ENCODE measurements at regions not wholly inside any gene's neighbourhood (a gene's known extent, or its start where the extent isn't known, plus 50 kb on each side); places are given as distances from the start of the nearest gene placed in this dataset.
A peak's percentile ranks its signal among the peaks of the same experiment; 100 is the strongest.

- no peak overlapping the region for H3K27ac ChIP-seq
- 16 to 19% methylated on average over 2 of the region's 2 CpGs for WGBS, 2 experiments (ENCODE audit: low coverage in 1 of 2, low lambda C conversion rate in 2 of 2, missing lambda C conversion rate in 2 of 2)
- no peaks in the 10 kb centered on the region for H3K27me3 ChIP-seq (replicated peaks; ENCODE audit: insufficient read depth)
- H3F3A ChIP-seq (ENCODE audit: insufficient read depth): peaks cover 18% of the 10 kb centered on the region
- H3K79me2 ChIP-seq (ENCODE audit: insufficient read depth): no peaks in the 10 kb centered on the region
- H4K20me1 ChIP-seq (ENCODE audit: insufficient read depth): no peaks in the 10 kb centered on the region
- H3K4me3 ChIP-seq: no peak overlapping the region
- H2AFZ ChIP-seq: no peak overlapping the region
- H3K36me3 ChIP-seq (ENCODE audit: low read depth): no peaks in the 10 kb centered on the region
- DNase-seq: peak; percentile 55
- no peak for TF ChIP-seq EZH2phosphoT487 (IDR thresholded peaks at IDR 0.05; ENCODE audit: insufficient read depth, low read depth)
- no peak for TF ChIP-seq EZH2 (IDR thresholded peaks at IDR 0.05; ENCODE audit: insufficient read depth, poor library complexity, severe bottlenecking)
- H3K9me2 ChIP-seq (ENCODE audit: insufficient read depth): no peaks in the 10 kb centered on the region
- H3K9ac ChIP-seq: no peak overlapping the region
- H3K4me2 ChIP-seq (ENCODE audit: unreplicated experiment): peak overlapping the region; percentile 48
- in situ Hi-C loops (cut with MboI): no loop called here
- H3K9me3 ChIP-seq (ENCODE audit: low read depth): no peaks in the 10 kb centered on the region
- peaks cover 44% of the 10 kb centered on the region for H3K4me1 ChIP-seq (ENCODE audit: insufficient read depth)
Measured at GRCh38 chr13:87120476-87120875, 550.7 kb upstream of the SLITRK5 start.

- no peak overlapping the region for H3K4me3 ChIP-seq
- H3K4me1 ChIP-seq (ENCODE audit: insufficient read depth): peaks cover 44% of the 10 kb centered on the region
- H3K9me2 ChIP-seq (ENCODE audit: insufficient read depth): no peaks in the 10 kb centered on the region
- H3K27ac ChIP-seq: peak overlapping the region; percentile 67
- H3F3A ChIP-seq (ENCODE audit: insufficient read depth): peaks cover 22% of the 10 kb centered on the region
- TF ChIP-seq EZH2 (IDR thresholded peaks at IDR 0.05; ENCODE audit: insufficient read depth, poor library complexity, severe bottlenecking) (no peak), EZH2phosphoT487 (IDR thresholded peaks at IDR 0.05; ENCODE audit: insufficient read depth, low read depth) (no peak)
- no peak overlapping the region for H2AFZ ChIP-seq
- no peak overlapping the region for H3K9ac ChIP-seq
- peak overlapping the region; percentile 36 for H3K4me2 ChIP-seq (ENCODE audit: unreplicated experiment)
- in situ Hi-C loops (cut with MboI): no loop called here
- H4K20me1 ChIP-seq (ENCODE audit: insufficient read depth): no peaks in the 10 kb centered on the region
- no peaks in the 10 kb centered on the region for H3K27me3 ChIP-seq (replicated peaks; ENCODE audit: insufficient read depth)
- DNase-seq: peak; percentile 76
- H3K36me3 ChIP-seq (ENCODE audit: low read depth): no peaks in the 10 kb centered on the region
- H3K9me3 ChIP-seq (ENCODE audit: low read depth): no peaks in the 10 kb centered on the region
- H3K79me2 ChIP-seq (ENCODE audit: insufficient read depth): no peaks in the 10 kb centered on the region
Measured at GRCh38 chr13:87122551-87122950, 548.6 kb upstream of the SLITRK5 start.

GRCh38 chr13:87123987-87124784, 547.0 kb upstream of the SLITRK5 start:
- H3K4me3 ChIP-seq: 0 out of 2 replicates have a peak overlapping the region, but pooled peaks have one; percentile 9
- H4K20me1 ChIP-seq (ENCODE audit: insufficient read depth): no peaks in the 10 kb centered on the region
- in situ Hi-C loops (cut with MboI): no loop called here
- 0 out of 2 replicates have a peak overlapping the region, but pooled peaks have one; percentile 4 for H2AFZ ChIP-seq
- no peaks in the 10 kb centered on the region for H3K9me2 ChIP-seq (ENCODE audit: insufficient read depth)
- peaks cover 26% of the 10 kb centered on the region for H3F3A ChIP-seq (ENCODE audit: insufficient read depth)
- H3K4me1 ChIP-seq (ENCODE audit: insufficient read depth): peaks cover 53% of the 10 kb centered on the region
- peak overlapping the region; percentile 67 for H3K27ac ChIP-seq
- TF ChIP-seq EZH2phosphoT487 (IDR thresholded peaks at IDR 0.05; ENCODE audit: insufficient read depth, low read depth) (peak; percentile 99), EZH2 (IDR thresholded peaks at IDR 0.05; ENCODE audit: insufficient read depth, poor library complexity, severe bottlenecking) (no peak)
- no peaks in the 10 kb centered on the region for H3K79me2 ChIP-seq (ENCODE audit: insufficient read depth)
- DNase-seq: peak; percentile 98
- no peaks in the 10 kb centered on the region for H3K27me3 ChIP-seq (replicated peaks; ENCODE audit: insufficient read depth)
- 6 to 8% methylated on average over 10 of the region's 10 CpGs for WGBS, 2 experiments (ENCODE audit: low coverage in 1 of 2, low lambda C conversion rate in 2 of 2, missing lambda C conversion rate in 2 of 2)
- H3K9ac ChIP-seq: no peak overlapping the region
- no peaks in the 10 kb centered on the region for H3K9me3 ChIP-seq (ENCODE audit: low read depth)
- H3K4me2 ChIP-seq (ENCODE audit: unreplicated experiment): peak overlapping the region; percentile 40
- no peaks in the 10 kb centered on the region for H3K36me3 ChIP-seq (ENCODE audit: low read depth)

DNA sequence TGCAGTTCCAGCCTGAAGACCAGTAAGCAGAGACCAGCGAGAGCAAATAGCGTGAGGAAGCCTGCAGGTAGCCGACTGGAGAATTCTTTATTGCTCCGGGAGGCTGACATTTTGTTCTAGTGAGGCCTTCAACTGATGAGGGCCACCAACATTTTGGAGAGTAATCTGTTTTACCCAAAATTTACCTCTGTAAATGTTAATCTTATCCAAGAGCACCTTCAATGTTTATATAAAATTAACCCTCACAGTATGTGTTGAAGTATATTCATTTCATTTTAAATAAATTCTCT, 546.4 kb upstream of the SLITRK5 start:
- Histone ChIP-seq H4K20me1 (ENCODE audit: insufficient read depth) (no peaks in the 10 kb centered on the region), H3K4me3 (0 out of 2 replicates have a peak overlapping the region, but pooled peaks have one; percentile 9), H2AFZ (0 out of 2 replicates have a peak overlapping the region, but pooled peaks have one; percentile 4), H3K4me1 (ENCODE audit: insufficient read depth) (peaks cover 56% of the 10 kb centered on the region), H3K79me2 (ENCODE audit: insufficient read depth) (no peaks in the 10 kb centered on the region), H3K27ac (peak overlapping the region; percentile 55), H3K9ac (no peak overlapping the region), H3K36me3 (ENCODE audit: low read depth) (no peaks in the 10 kb centered on the region), H3K27me3 (replicated peaks; ENCODE audit: insufficient read depth) (no peaks in the 10 kb centered on the region), H3K9me3 (ENCODE audit: low read depth) (no peaks in the 10 kb centered on the region), H3F3A (ENCODE audit: insufficient read depth) (peaks cover 26% of the 10 kb centered on the region), H3K4me2 (ENCODE audit: unreplicated experiment) (peak overlapping the region; percentile 40), H3K9me2 (ENCODE audit: insufficient read depth) (no peaks in the 10 kb centered on the region)
- TF ChIP-seq EZH2 (IDR thresholded peaks at IDR 0.05; ENCODE audit: insufficient read depth, poor library complexity, severe bottlenecking) (no peak), EZH2phosphoT487 (IDR thresholded peaks at IDR 0.05; ENCODE audit: insufficient read depth, low read depth) (no peak)
- in situ Hi-C loops (cut with MboI): no loop called here
- WGBS, 2 experiments (ENCODE audit: low coverage in 1 of 2, low lambda C conversion rate in 2 of 2, missing lambda C conversion rate in 2 of 2): 53 to 83% methylated on average over 4 of the region's 4 CpGs
- no peak for DNase-seq

Data from GM23248 (cell line).